GM21447 (cell line): ENCODE measurements at regions not wholly inside any gene's neighbourhood (a gene's known extent, or its start where the extent isn't known, plus 50 kb on each side); places are given as distances from the start of the nearest gene placed in this dataset.

Source experiments
- ATAC-seq: cut with Tn5 transposase; IDR thresholded peaks from one replicate; pipeline ENCODE4 v1.9.1; 2021; ENCODE audit not compliant: unreplicated experiment

- no peak for ATAC-seq
Measured at GRCh38 chr10:131784363-131785120, 116.3 kb upstream of the PPP2R2D start.

- no peak for ATAC-seq
Measured at GRCh38 chr10:131785121-131785460, 115.7 kb upstream of the PPP2R2D start.

- no peak for ATAC-seq
Measured at GRCh38 chr10:131786756-131787605, 113.8 kb upstream of the PPP2R2D start.

GRCh38 chr10:131787961-131788360, 112.8 kb upstream of the PPP2R2D start:
- no peak for ATAC-seq

GRCh38 chr10:131788386-131788785, 112.4 kb upstream of the PPP2R2D start:
- ATAC-seq = no peak

GRCh38 chr10:131789516-131789915, 111.3 kb upstream of the PPP2R2D start:
- ATAC-seq = no peak

- no peak for ATAC-seq
Measured at GRCh38 chr10:131790021-131790420, 110.8 kb upstream of the PPP2R2D start.

GRCh38 chr10:131792011-131792651, 108.7 kb upstream of the PPP2R2D start:
- ATAC-seq = no peak

- no peak for ATAC-seq
Measured at GRCh38 chr10:131792809-131793208, 108.0 kb upstream of the PPP2R2D start.

- ATAC-seq = no peak
Measured at GRCh38 chr10:131795761-131796160, 105.0 kb upstream of the PPP2R2D start.

GRCh38 chr10:131797626-131798025, 103.2 kb upstream of the PPP2R2D start:
- ATAC-seq = no peak

GRCh38 chr10:131799429-131799828, 101.4 kb upstream of the PPP2R2D start:
- no peak for ATAC-seq

- ATAC-seq = no peak
Measured at GRCh38 chr10:131802156-131802915, 98.5 kb upstream of the PPP2R2D start.

GRCh38 chr10:131802996-131803395, 97.8 kb upstream of the PPP2R2D start:
- no peak for ATAC-seq

- ATAC-seq = no peak
Measured at GRCh38 chr10:131803860-131804425, 96.9 kb upstream of the PPP2R2D start.

GRCh38 chr10:131804551-131805295, 96.1 kb upstream of the PPP2R2D start:
- no peak for ATAC-seq

- ATAC-seq = no peak
Measured at GRCh38 chr10:131805696-131806095, 95.1 kb upstream of the PPP2R2D start.

GRCh38 chr10:131806146-131806545, 94.7 kb upstream of the PPP2R2D start:
- no peak for ATAC-seq

GRCh38 chr10:131806646-131807317, 94.0 kb upstream of the PPP2R2D start:
- ATAC-seq = no peak
